Immature natural killer cell (primary cell): ENCODE measurements at regions not wholly inside any gene's neighbourhood (a gene's known extent, or its start where the extent isn't known, plus 50 kb on each side); places are given as distances from the start of the nearest gene placed in this dataset.

Experiments used
- DNase-seq, 3 donors: peaks; one replicate each; pipeline ENCODE4 v3.0.0; 2022; ENCODE audit warnings: mixed read lengths in 1 of 3
- H3K27ac Mint-ChIP-seq, 6 donors: one replicate each; pipeline ENCODE4 v1.8.0; 2020; ENCODE audit warnings: mixed read lengths in 6 of 6, mild to moderate bottlenecking in 5 of 6, inconsistent platforms in 4 of 6, moderate library complexity in 3 of 6
- H3K27me3 Mint-ChIP-seq, 3 donors: one replicate each; pipeline ENCODE4 v1.8.0; 2020 to 2021; ENCODE audit warnings: low read depth in 3 of 3, mild to moderate bottlenecking in 3 of 3, mixed read lengths in 3 of 3, moderate library complexity in 3 of 3, inconsistent platforms in 1 of 3
- H3K36me3 Mint-ChIP-seq, 3 donors: one replicate each; pipeline ENCODE4 v1.8.0; 2020; ENCODE audit warnings: mixed read lengths in 3 of 3, inconsistent platforms in 2 of 3, mild to moderate bottlenecking in 2 of 3
- H3K4me1 Mint-ChIP-seq, 2 donors: one replicate each; pipeline ENCODE4 v1.8.0; 2020; ENCODE audit warnings: inconsistent platforms in 2 of 2, mild to moderate bottlenecking in 2 of 2, mixed read lengths in 2 of 2, moderate library complexity in 1 of 2
- H3K4me3 Mint-ChIP-seq, 5 donors: one replicate each; pipeline ENCODE4 v1.8.0; 2020; ENCODE audit warnings: mild to moderate bottlenecking in 5 of 5, mixed read lengths in 5 of 5, inconsistent platforms in 3 of 5, moderate library complexity in 3 of 5
- H3K9me3 Mint-ChIP-seq, 6 donors: one replicate each; pipeline ENCODE4 v1.8.0; 2020; ENCODE audit warnings: mild to moderate bottlenecking in 6 of 6, mixed read lengths in 6 of 6, inconsistent platforms in 4 of 6, moderate library complexity in 3 of 6

DNA sequence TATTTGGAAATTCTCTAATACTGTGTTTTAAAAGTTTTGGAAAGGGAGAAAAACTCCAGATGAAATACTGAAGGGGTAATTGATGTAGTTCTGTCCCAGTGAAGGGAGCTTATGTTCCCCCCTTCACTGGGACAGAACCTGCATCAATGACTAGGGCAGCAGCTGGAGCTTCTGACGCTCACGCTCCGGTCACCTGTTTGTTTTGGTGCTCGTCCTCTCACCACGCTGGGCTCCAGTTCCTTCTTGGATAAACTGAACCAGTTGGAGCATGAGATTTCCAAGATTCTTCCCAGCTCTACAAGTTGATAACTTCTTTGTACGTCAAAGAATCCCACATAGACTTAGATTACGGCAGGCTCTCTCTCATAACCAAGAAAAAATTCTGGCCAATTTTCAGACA is 51.4 kb upstream of the HNRNPU start:
- Mint-ChIP-seq H3K4me1 (peaks cover 10 to 17% of the 10 kb centered on the region in 2 donors), H3K4me3 (no peak overlapping the region), H3K9me3 (no peaks in the 10 kb centered on the region), H3K27ac (no peak overlapping the region), H3K27me3 (peaks cover 0 to 5% (median 4%) of the 10 kb centered on the region in 3 donors), H3K36me3 (no peaks in the 10 kb centered on the region)
- no peak for DNase-seq

DNA sequence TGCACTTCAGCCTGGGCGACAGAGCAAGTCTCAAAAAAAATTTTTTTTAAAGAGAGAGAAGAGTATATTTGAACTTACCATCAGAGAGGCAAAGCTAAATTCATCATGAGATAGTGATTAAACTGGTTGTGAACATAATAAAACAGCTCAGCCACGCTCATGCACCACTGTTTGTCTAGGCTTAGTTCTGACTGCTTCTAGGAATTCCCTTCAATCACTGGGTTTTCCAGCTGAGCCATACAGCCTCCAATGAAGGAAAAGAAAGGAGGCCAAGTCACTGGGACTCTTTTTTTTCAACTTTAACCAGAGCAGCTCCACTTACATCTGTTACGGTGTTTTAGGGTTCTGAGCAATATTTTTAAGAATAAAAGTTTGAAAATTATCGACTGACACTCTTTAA is 50.4 kb upstream of the HNRNPU start:
- no peak overlapping the region for H3K27ac Mint-ChIP-seq
- no peak overlapping the region for H3K4me3 Mint-ChIP-seq
- peaks cover 0 to 5% (median 0%) of the 10 kb centered on the region in 3 donors for H3K27me3 Mint-ChIP-seq
- no peak for DNase-seq
- no peaks in the 10 kb centered on the region for H3K9me3 Mint-ChIP-seq
- no peaks in the 10 kb centered on the region for H3K36me3 Mint-ChIP-seq
- H3K4me1 Mint-ChIP-seq: peaks cover 10 to 17% of the 10 kb centered on the region in 2 donors
